Liver (tissue), 8 donors: ENCODE measurements at regions not wholly inside any gene's neighbourhood (a gene's known extent, or its start where the extent isn't known, plus 50 kb on each side); places are given as distances from the start of the nearest gene placed in this dataset.

Experiments used
- DNase-seq: peaks from one replicate; pipeline ENCODE4 v3.0.0-alpha.2; 2017; ENCODE audit warnings: low spot score
- H3K27ac ChIP-seq, 2 donors: one replicate each; pipeline ENCODE4 v1.7.0; 2013; ENCODE audit warnings: inconsistent platforms in 2 of 2, low read length in 2 of 2, control low read depth in 1 of 2, low read depth in 1 of 2, mild to moderate bottlenecking in 1 of 2
- H3K27me3 ChIP-seq, 4 donors: one replicate each; pipeline versions ENCODE4 v1.6.1 to v1.7.0; 2013; ENCODE audit warnings: low read length in 3 of 4, inconsistent platforms in 1 of 4, mild to moderate bottlenecking in 1 of 4, moderate library complexity in 1 of 4; ENCODE audit not compliant: control insufficient read depth in 4 of 4, insufficient read depth in 4 of 4
- H3K36me3 ChIP-seq, 4 donors: one replicate each; pipeline versions ENCODE4 v1.6.1 to v1.7.0; 2013; ENCODE audit warnings: low read length in 3 of 4, mild to moderate bottlenecking in 3 of 4, low read depth in 1 of 4, moderate library complexity in 1 of 4; ENCODE audit not compliant: control insufficient read depth in 4 of 4, insufficient read depth in 3 of 4
- H3K4me1 ChIP-seq, 4 donors: one replicate each; pipeline versions ENCODE4 v1.6.1 to v1.7.0; 2013; ENCODE audit warnings: low read length in 3 of 4, mild to moderate bottlenecking in 3 of 4, moderate library complexity in 1 of 4; ENCODE audit not compliant: control insufficient read depth in 4 of 4, insufficient read depth in 4 of 4
- H3K4me3 ChIP-seq, 3 donors: one replicate each; pipeline versions ENCODE4 v1.6.1 to v1.7.0; 2013; ENCODE audit warnings: low read length in 3 of 3, control low read depth in 1 of 3, low read depth in 1 of 3, mild to moderate bottlenecking in 1 of 3
- H3K9ac ChIP-seq, 2 donors: one replicate each; pipeline ENCODE4 v1.7.0; 2013; ENCODE audit warnings: low read length in 2 of 2, mild to moderate bottlenecking in 2 of 2, moderate library complexity in 2 of 2, control low read depth in 1 of 2, low read depth in 1 of 2
- H3K9me3 ChIP-seq, 4 donors: one replicate each; pipeline versions ENCODE4 v1.6.1 to v1.7.0; 2013; ENCODE audit warnings: low read length in 3 of 4; ENCODE audit not compliant: control insufficient read depth in 4 of 4
- EGR1 ChIP-seq, 2 donors: IDR thresholded peaks; 2 replicates each; pipeline ENCODE4 v1.6.1; 2016 to 2018; ENCODE audit warnings: antibody characterized with exemption in 2 of 2, low read depth in 2 of 2
- FOXA1 ChIP-seq: IDR thresholded peaks from 2 replicates; pipeline ENCODE4 v1.6.1; 2016; ENCODE audit warnings: antibody characterized with exemption
- FOXA2 ChIP-seq: IDR thresholded peaks from 2 replicates; pipeline ENCODE4 v1.6.1; 2016; ENCODE audit warnings: antibody characterized with exemption
- GABPA ChIP-seq, 2 donors: IDR thresholded peaks in 1 of 2; conservative IDR thresholded peaks in 1 of 2; 2 replicates each; pipeline ENCODE4 v1.6.1; 2016; ENCODE audit warnings: antibody characterized with exemption in 2 of 2, mild to moderate bottlenecking in 1 of 2, moderate library complexity in 1 of 2
- HNF4A ChIP-seq, 2 donors: conservative IDR thresholded peaks; 2 replicates each; pipeline ENCODE4 v1.6.1; 2016; ENCODE audit warnings: antibody characterized with exemption in 2 of 2, mild to moderate bottlenecking in 2 of 2
- HNF4G ChIP-seq: IDR thresholded peaks from 2 replicates; pipeline ENCODE4 v1.6.1; 2016; ENCODE audit warnings: antibody characterized with exemption
- JUND ChIP-seq, 2 donors: IDR thresholded peaks; 2 replicates each; pipeline ENCODE4 v1.6.1; 2016; ENCODE audit warnings: antibody characterized with exemption in 2 of 2
- NR2F2 ChIP-seq: IDR thresholded peaks from 2 replicates; pipeline ENCODE4 v1.6.1; 2016; ENCODE audit warnings: antibody characterized with exemption
- RAD21 ChIP-seq, 2 donors: IDR thresholded peaks; 2 replicates each; pipeline ENCODE4 v1.6.1; 2016; ENCODE audit warnings: antibody characterized with exemption in 2 of 2, mild to moderate bottlenecking in 2 of 2
- RXRA ChIP-seq, 2 donors: IDR thresholded peaks; 2 replicates each; pipeline ENCODE4 v1.6.1; 2017 to 2018; ENCODE audit warnings: antibody characterized with exemption in 2 of 2, mild to moderate bottlenecking in 1 of 2
- SP1 ChIP-seq: IDR thresholded peaks from 2 replicates; pipeline ENCODE4 v1.6.1; 2018; ENCODE audit warnings: antibody characterized with exemption, mild to moderate bottlenecking
- TAF1 ChIP-seq: conservative IDR thresholded peaks from 2 replicates; pipeline ENCODE4 v1.6.1; 2016; ENCODE audit warnings: antibody characterized with exemption, mild to moderate bottlenecking
- YY1 ChIP-seq: IDR thresholded peaks from 2 replicates; pipeline ENCODE4 v1.6.1; 2016; ENCODE audit warnings: antibody characterized with exemption, mild to moderate bottlenecking
- WGBS: extraction: QIAGEN DNeasy Blood & Tissue Kit; methylation state at CpG from one replicate; pipeline ENCODE4 v1.1.7; 2013; 5-methylcytosine and 5-hydroxymethylcytosine counted together
- TF ChIP-seq, protein P1 (sequence below): IDR thresholded peaks from 2 replicates; pipeline ENCODE4 v1.6.1; 2016; ENCODE audit warnings: antibody characterized with exemption
- TF ChIP-seq, protein P2 (sequence below): IDR thresholded peaks from 2 replicates; pipeline ENCODE4 v1.6.1; 2016; ENCODE audit warnings: antibody characterized with exemption
- TF ChIP-seq, protein P3 (sequence below): fragments of 150-350 bp; IDR thresholded peaks from 2 replicates; pipeline ENCODE4 v1.5.1; 2017; ENCODE audit warnings: improper control_type of control experiment, low read depth, low read length; ENCODE audit not compliant: missing input control
- TF ChIP-seq, protein P4 (sequence below): IDR thresholded peaks from 2 replicates; pipeline ENCODE4 v1.6.1; 2016; ENCODE audit warnings: antibody characterized with exemption, mild to moderate bottlenecking
- TF ChIP-seq, protein P5 (sequence below): IDR thresholded peaks from 2 replicates; pipeline ENCODE4 v1.6.1; 2016; ENCODE audit warnings: antibody characterized with exemption
- donor health status: healthy.
- donor health status: healthy.
- donor health status: healthy.
- donor health status: healthy.
- donor health status: healthy.

DNA sequence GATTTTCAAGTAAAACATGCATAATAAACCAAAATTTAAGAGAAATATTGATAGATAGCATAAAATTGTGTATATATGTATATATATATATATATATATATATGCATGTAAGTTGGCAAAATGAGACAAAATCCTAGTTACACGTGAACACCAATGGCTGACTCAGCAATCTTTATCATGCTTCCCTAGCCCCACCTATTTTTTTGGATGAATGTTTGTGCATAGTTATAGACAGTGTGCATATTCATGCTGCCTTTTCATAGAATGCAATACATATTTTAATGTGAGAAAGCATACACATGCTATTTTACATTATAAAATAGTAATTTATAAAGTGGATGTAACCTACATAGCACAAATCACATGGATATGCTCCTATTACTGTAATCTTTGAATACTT lies 230.3 kb downstream of the SH2D4B start:
- 51% methylated on average over 1 of the region's 1 CpG for WGBS
- peaks cover 0 to 4% (median 0%) of the 10 kb centered on the region in 4 donors for H3K27me3 ChIP-seq
- H3K36me3 ChIP-seq = no peaks in the 10 kb centered on the region
- H3K4me1 ChIP-seq = no peaks in the 10 kb centered on the region
- H3K4me3 ChIP-seq = no peak overlapping the region
- no peaks in the 10 kb centered on the region for H3K9me3 ChIP-seq
- no peak for DNase-seq
- TF ChIP-seq NR2F2 = no peak
- TF ChIP-seq HNF4G = no peak
- TF ChIP-seq, protein P1, sequence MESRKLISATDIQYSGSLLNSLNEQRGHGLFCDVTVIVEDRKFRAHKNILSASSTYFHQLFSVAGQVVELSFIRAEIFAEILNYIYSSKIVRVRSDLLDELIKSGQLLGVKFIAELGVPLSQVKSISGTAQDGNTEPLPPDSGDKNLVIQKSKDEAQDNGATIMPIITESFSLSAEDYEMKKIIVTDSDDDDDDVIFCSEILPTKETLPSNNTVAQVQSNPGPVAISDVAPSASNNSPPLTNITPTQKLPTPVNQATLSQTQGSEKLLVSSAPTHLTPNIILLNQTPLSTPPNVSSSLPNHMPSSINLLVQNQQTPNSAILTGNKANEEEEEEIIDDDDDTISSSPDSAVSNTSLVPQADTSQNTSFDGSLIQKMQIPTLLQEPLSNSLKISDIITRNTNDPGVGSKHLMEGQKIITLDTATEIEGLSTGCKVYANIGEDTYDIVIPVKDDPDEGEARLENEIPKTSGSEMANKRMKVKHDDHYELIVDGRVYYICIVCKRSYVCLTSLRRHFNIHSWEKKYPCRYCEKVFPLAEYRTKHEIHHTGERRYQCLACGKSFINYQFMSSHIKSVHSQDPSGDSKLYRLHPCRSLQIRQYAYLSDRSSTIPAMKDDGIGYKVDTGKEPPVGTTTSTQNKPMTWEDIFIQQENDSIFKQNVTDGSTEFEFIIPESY = no peak
- no peak for TF ChIP-seq EGR1 (IDR thresholded peaks at IDR 0.05; ENCODE audit: low read depth in 2 of 2)
- no peak for TF ChIP-seq FOXA2
- TF ChIP-seq SP1 = no peak
- TF ChIP-seq, protein P2, sequence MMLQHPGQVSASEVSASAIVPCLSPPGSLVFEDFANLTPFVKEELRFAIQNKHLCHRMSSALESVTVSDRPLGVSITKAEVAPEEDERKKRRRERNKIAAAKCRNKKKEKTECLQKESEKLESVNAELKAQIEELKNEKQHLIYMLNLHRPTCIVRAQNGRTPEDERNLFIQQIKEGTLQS = no peak
- TF ChIP-seq, protein P3, sequence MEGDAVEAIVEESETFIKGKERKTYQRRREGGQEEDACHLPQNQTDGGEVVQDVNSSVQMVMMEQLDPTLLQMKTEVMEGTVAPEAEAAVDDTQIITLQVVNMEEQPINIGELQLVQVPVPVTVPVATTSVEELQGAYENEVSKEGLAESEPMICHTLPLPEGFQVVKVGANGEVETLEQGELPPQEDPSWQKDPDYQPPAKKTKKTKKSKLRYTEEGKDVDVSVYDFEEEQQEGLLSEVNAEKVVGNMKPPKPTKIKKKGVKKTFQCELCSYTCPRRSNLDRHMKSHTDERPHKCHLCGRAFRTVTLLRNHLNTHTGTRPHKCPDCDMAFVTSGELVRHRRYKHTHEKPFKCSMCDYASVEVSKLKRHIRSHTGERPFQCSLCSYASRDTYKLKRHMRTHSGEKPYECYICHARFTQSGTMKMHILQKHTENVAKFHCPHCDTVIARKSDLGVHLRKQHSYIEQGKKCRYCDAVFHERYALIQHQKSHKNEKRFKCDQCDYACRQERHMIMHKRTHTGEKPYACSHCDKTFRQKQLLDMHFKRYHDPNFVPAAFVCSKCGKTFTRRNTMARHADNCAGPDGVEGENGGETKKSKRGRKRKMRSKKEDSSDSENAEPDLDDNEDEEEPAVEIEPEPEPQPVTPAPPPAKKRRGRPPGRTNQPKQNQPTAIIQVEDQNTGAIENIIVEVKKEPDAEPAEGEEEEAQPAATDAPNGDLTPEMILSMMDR = no peak
- no peak for TF ChIP-seq HNF4A (conservative IDR thresholded peaks at IDR 0.05)
- no peak for TF ChIP-seq TAF1
- TF ChIP-seq RXRA (IDR thresholded peaks at IDR 0.05) = no peak
- no peak for TF ChIP-seq GABPA (IDR thresholded peaks at IDR 0.05 in 1 of 2, conservative IDR thresholded peaks at IDR 0.05 in 1 of 2)
- TF ChIP-seq FOXA1 = no peak
- TF ChIP-seq, protein P4, sequence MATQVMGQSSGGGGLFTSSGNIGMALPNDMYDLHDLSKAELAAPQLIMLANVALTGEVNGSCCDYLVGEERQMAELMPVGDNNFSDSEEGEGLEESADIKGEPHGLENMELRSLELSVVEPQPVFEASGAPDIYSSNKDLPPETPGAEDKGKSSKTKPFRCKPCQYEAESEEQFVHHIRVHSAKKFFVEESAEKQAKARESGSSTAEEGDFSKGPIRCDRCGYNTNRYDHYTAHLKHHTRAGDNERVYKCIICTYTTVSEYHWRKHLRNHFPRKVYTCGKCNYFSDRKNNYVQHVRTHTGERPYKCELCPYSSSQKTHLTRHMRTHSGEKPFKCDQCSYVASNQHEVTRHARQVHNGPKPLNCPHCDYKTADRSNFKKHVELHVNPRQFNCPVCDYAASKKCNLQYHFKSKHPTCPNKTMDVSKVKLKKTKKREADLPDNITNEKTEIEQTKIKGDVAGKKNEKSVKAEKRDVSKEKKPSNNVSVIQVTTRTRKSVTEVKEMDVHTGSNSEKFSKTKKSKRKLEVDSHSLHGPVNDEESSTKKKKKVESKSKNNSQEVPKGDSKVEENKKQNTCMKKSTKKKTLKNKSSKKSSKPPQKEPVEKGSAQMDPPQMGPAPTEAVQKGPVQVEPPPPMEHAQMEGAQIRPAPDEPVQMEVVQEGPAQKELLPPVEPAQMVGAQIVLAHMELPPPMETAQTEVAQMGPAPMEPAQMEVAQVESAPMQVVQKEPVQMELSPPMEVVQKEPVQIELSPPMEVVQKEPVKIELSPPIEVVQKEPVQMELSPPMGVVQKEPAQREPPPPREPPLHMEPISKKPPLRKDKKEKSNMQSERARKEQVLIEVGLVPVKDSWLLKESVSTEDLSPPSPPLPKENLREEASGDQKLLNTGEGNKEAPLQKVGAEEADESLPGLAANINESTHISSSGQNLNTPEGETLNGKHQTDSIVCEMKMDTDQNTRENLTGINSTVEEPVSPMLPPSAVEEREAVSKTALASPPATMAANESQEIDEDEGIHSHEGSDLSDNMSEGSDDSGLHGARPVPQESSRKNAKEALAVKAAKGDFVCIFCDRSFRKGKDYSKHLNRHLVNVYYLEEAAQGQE = no peak
- TF ChIP-seq, protein P5, sequence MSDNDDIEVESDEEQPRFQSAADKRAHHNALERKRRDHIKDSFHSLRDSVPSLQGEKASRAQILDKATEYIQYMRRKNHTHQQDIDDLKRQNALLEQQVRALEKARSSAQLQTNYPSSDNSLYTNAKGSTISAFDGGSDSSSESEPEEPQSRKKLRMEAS = no peak
- TF ChIP-seq RAD21 (IDR thresholded peaks at IDR 0.05) = no peak
- no peak for TF ChIP-seq YY1
- no peak for TF ChIP-seq JUND (IDR thresholded peaks at IDR 0.05)
- H3K27ac ChIP-seq = no peak overlapping the region
- H3K9ac ChIP-seq = no peak overlapping the region
